ENCODE measurements at regions not wholly inside any gene's neighbourhood (a gene's known extent, or its start where the extent isn't known, plus 50 kb on each side); places are given as distances from the start of the nearest gene placed in this dataset.

GRCh38 chr14:101325319-101325718, 236.0 kb upstream of the DIO3 start:
- no peak for TF ChIP-seq CTCF (IDR thresholded peaks at IDR 0.05; ENCODE audit: insufficient read depth, low read length, poor library complexity, severe bottlenecking)
- TF ChIP-seq EZH2phosphoT487 (conservative IDR thresholded peaks at IDR 0.05; ENCODE audit: low read length) = no peak
